K562 (cell line): ENCODE measurements at regions not wholly inside any gene's neighbourhood (a gene's known extent, or its start where the extent isn't known, plus 50 kb on each side); places are given as distances from the start of the nearest gene placed in this dataset.

Experiments used
- ATAC-seq: fragments of 200-7000 bp; cut with Tn5 transposase; 3 replicates; pipeline ENCODE4 v1.9.1; 2020; ENCODE audit warnings: moderate library complexity
- BruUV-seq: library from RNA; stranded (reverse); fragments of 400-500 nt; replicated peaks from 2 replicates; lab custom pipeline; 2021; lab: Mats Ljungman, UMichigan
- CTCF ChIA-PET: fragments of 300-600 bp; formaldehyde crosslinking; extraction: SDS; loops from one replicate; lab custom pipeline; 2021; ENCODE audit warnings: low intra/inter-chr PET ratio; lab: Yijun Ruan, JAX
- POLR2A ChIA-PET: fragments of 300-600, 350-650 bp; sonication (Branson Sonifier 250); formaldehyde crosslinking; extraction: SDS; loops from one replicate; lab custom pipeline; 2021; ENCODE audit warnings: antibody characterized with exemption, inconsistent platforms; lab: Yijun Ruan, JAX
- DNase-seq, 4 experiments: peaks; one replicate each; pipeline versions ENCODE4 v3.0.0 to v3.0.0-alpha.2; 2011 to 2018; ENCODE audit warnings: low spot score in 3 of 4, mixed read lengths in 3 of 4; ENCODE audit errors: extremely low read depth in 1 of 4
- FAIRE-seq: peaks from 2 replicates; lab custom pipeline; 2011; peaks lifted over from hg19 to GRCh38; lab: Jason Lieb, UNC
- H2AFZ ChIP-seq: 2 replicates; pipeline ENCODE4 v1.6.0; 2011; ENCODE audit warnings: low read depth, low read length, control low read depth, inconsistent platforms
- H3K27ac ChIP-seq: fragments of 200-600 bp; 3 replicates; pipeline ENCODE4 v1.8.0; 2011; ENCODE audit warnings: low read depth, mild to moderate bottlenecking, control low read depth, inconsistent platforms, low read length, moderate library complexity, mixed read lengths; ENCODE audit errors: extremely low read depth
- H3K27me3 ChIP-seq, 2 experiments: fragments of 300-600 bp in 1 of 2; 2 replicates in 1 of 2; 3 replicates in 1 of 2; pipeline versions ENCODE4 v1.6.0 to v1.8.0; 2011; ENCODE audit warnings: inconsistent platforms in 2 of 2, low read length in 2 of 2, mild to moderate bottlenecking in 1 of 2, mixed read lengths in 1 of 2, moderate library complexity in 1 of 2; ENCODE audit not compliant: control insufficient read depth in 2 of 2, insufficient read depth in 2 of 2
- H3K36me3 ChIP-seq: fragments of 300-600 bp; 3 replicates; pipeline ENCODE4 v1.8.0; 2011; ENCODE audit warnings: mild to moderate bottlenecking, low read length, inconsistent platforms; ENCODE audit not compliant: control insufficient read depth, insufficient read depth
- H3K4me1 ChIP-seq, 2 experiments: fragments of 200-600 bp in 1 of 2; replicated peaks in 1 of 2; 2 replicates in 1 of 2; 3 replicates in 1 of 2; pipeline versions ENCODE4 v1.5.1 to v1.8.0; 2011; ENCODE audit warnings: inconsistent platforms in 2 of 2, low read length in 2 of 2, mild to moderate bottlenecking in 1 of 2, mixed read lengths in 1 of 2, moderate library complexity in 1 of 2; ENCODE audit not compliant: control insufficient read depth in 2 of 2, insufficient read depth in 2 of 2
- H3K4me2 ChIP-seq: 2 replicates; pipeline ENCODE4 v1.6.1; 2011; ENCODE audit warnings: low read length, control low read depth, inconsistent platforms, mixed read lengths; ENCODE audit not compliant: insufficient read depth
- H3K4me3 ChIP-seq: fragments of 200-600 bp; sonication (generic), shearing (Covaris generic); 2 replicates; pipeline ENCODE4 v1.5.1; 2016; ENCODE audit warnings: control low read depth, inconsistent platforms
- H3K79me2 ChIP-seq: fragments of 200-600 bp; 3 replicates; pipeline ENCODE4 v1.8.0; 2011; ENCODE audit warnings: low read length, inconsistent platforms; ENCODE audit not compliant: control insufficient read depth, insufficient read depth
- H3K9ac ChIP-seq, 2 experiments: 2 replicates each; pipeline versions ENCODE4 v1.6.0 to v1.6.1; 2011; ENCODE audit warnings: low read depth in 2 of 2, low read length in 2 of 2, control low read depth in 1 of 2, inconsistent platforms in 1 of 2, mild to moderate bottlenecking in 1 of 2, mixed read lengths in 1 of 2; ENCODE audit not compliant: insufficient read depth in 1 of 2
- H3K9me1 ChIP-seq: one replicate; pipeline ENCODE4 v1.6.0; 2011; ENCODE audit warnings: inconsistent platforms, mild to moderate bottlenecking, low read length, moderate library complexity; ENCODE audit not compliant: control insufficient read depth, insufficient read depth
- H3K9me3 ChIP-seq: replicated peaks from 2 replicates; pipeline ENCODE4 v1.5.1; 2011; ENCODE audit warnings: low read depth, low read length, inconsistent platforms; ENCODE audit not compliant: control insufficient read depth, insufficient read depth
- H4K20me1 ChIP-seq: replicated peaks from 2 replicates; pipeline ENCODE4 v1.6.1; 2011; ENCODE audit warnings: low read length, inconsistent platforms, mixed read lengths; ENCODE audit not compliant: control insufficient read depth, insufficient read depth
- RBM39 ChIP-seq: fragments of 200-400 bp; formaldehyde crosslinking; optimal IDR thresholded peaks from 2 replicates; pipeline ENCODE3; 2018; ENCODE audit warnings: low read depth, low read length
- ZBTB40 ChIP-seq, 2 experiments: fragments of 450-650 bp in 1 of 2; sonication (generic) in 1 of 2; formaldehyde crosslinking in 1 of 2; IDR thresholded peaks; 2 replicates each; pipeline versions ENCODE4 v1.7.1 to v1.9.0; 2016 to 2022; ENCODE audit warnings: inconsistent platforms in 1 of 2, mild to moderate bottlenecking in 1 of 2, missing genetic modification reagents in 1 of 2
- ZEB2 ChIP-seq: fragments of 450-650 bp; IDR thresholded peaks from 2 replicates; pipeline ENCODE4 v1.6.1; 2016
- WGBS: fragments of 100-300 bp; shearing (Covaris generic); methylation state at CpG from one replicate; pipeline ENCODE4 v1.1.6; 2016; ENCODE audit warnings: low coverage, mixed read lengths; ENCODE audit not compliant: insufficient coverage; ENCODE audit errors: missing lambda C conversion rate; 5-methylcytosine and 5-hydroxymethylcytosine counted together
- in situ Hi-C: fragments of 300-500 bp; cut with MboI; formaldehyde crosslinking; loops from 4 replicates; pipeline ENCODE4 v1.15.0; 2018; ENCODE audit warnings: inconsistent platforms, mixed read lengths
- intact Hi-C: fragments of 100-400 bp; cut with micrococcal nuclease; formaldehyde crosslinking; loops from 2 replicates; pipeline ENCODE4 v1.14.2; 2022

- Histone ChIP-seq H4K20me1 (no peaks in the 10 kb centered on the region), H3K4me2 (no peak overlapping the region), H3K36me3 (no peaks in the 10 kb centered on the region), H3K9me1 (no peaks in the 10 kb centered on the region), H3K9ac (no peak overlapping the region), H3K27ac (no peak overlapping the region), H3K27me3 (peaks cover 5 to 7% of the 10 kb centered on the region in 2 experiments; a peak in 4 of 5 replicates), H3K4me3 (no peak overlapping the region), H2AFZ (no peak overlapping the region), H3K79me2 (no peaks in the 10 kb centered on the region), H3K4me1 (no peaks in the 10 kb centered on the region; a peak in 1 of 5 replicates), H3K9me3 (no peaks in the 10 kb centered on the region)
- BruUV-seq, result no TSS peak
- WGBS, result 11% methylated on average over 3 of the region's 3 CpGs
- intact Hi-C loops, result no loop called here
- ChIA-PET CTCF (no interaction called here), POLR2A (no interaction called here)
- DNase-seq (no peak), ATAC-seq (no peak), FAIRE-seq (no peak)
- in situ Hi-C loops, result no loop called here
- TF ChIP-seq ZEB2, result no peak
Measured at GRCh38 chr4:152235718-152236117, 300.2 kb downstream of the FBXW7 start.

GRCh38 chr4:152234571-152234970, 301.3 kb downstream of the FBXW7 start:
- CTCF ChIA-PET, result no interaction called here
- no peaks in the 10 kb centered on the region for H3K9me1 ChIP-seq
- POLR2A ChIA-PET, result no interaction called here

More at GRCh38 chr4:152234571-152234970, 301.3 kb downstream of the FBXW7 start:
- no peak for FAIRE-seq
- Histone ChIP-seq H3K79me2 (no peaks in the 10 kb centered on the region), H4K20me1 (no peaks in the 10 kb centered on the region), H3K9ac (no peak overlapping the region), H3K36me3 (no peaks in the 10 kb centered on the region), H3K27ac (no peak overlapping the region), H2AFZ (no peak overlapping the region), H3K27me3 (peaks cover 5 to 7% of the 10 kb centered on the region in 2 experiments; a peak in 4 of 5 replicates), H3K4me2 (no peak overlapping the region), H3K4me1 (no peaks in the 10 kb centered on the region; a peak in 1 of 5 replicates), H3K9me3 (no peaks in the 10 kb centered on the region), H3K4me3 (no peak overlapping the region)
- no TSS peak for BruUV-seq
- in situ Hi-C loops (no loop called here), intact Hi-C loops (no loop called here)
- no peak for ATAC-seq
- TF ChIP-seq RBM39 (no peak), ZBTB40 (IDR thresholded peaks at IDR 0.05) (peak; percentile 80), ZBTB40 (CRISPR knock-in tag; IDR thresholded peaks at IDR 0.05) (peak; percentile 26; the same call in 1 of the 2 replicates)
- DNase-seq, result no peak
- whole genome bisulfite sequencing, result 0% methylated on average over 3 of the region's 3 CpGs
